Neural progenitor cell (in vitro differentiated cells): ENCODE measurements at regions not wholly inside any gene's neighbourhood (a gene's known extent, or its start where the extent isn't known, plus 50 kb on each side); places are given as distances from the start of the nearest gene placed in this dataset.

ENCODE experiments used
- DNase-seq: peaks from one replicate; pipeline ENCODE4 v3.0.0-alpha.2; 2016; ENCODE audit warnings: low spot score
- H2AFZ ChIP-seq: fragments of 200-600 bp; sonication (generic); replicated peaks from 2 replicates; pipeline ENCODE4 v1.6.1; 2016; ENCODE audit warnings: antibody characterized with exemption
- H3F3A ChIP-seq: fragments of 200-600 bp; sonication (generic); 2 replicates; pipeline ENCODE4 v1.6.1; 2016; ENCODE audit warnings: antibody characterized with exemption, low read depth
- H3K27ac ChIP-seq: fragments of 200-600 bp; sonication (generic); 2 replicates; pipeline ENCODE4 v1.5.1; 2016; ENCODE audit warnings: mild to moderate bottlenecking
- H3K27me3 ChIP-seq: fragments of 200-600 bp; sonication (generic); 2 replicates; pipeline ENCODE4 v1.6.1; 2016; ENCODE audit warnings: mild to moderate bottlenecking, moderate library complexity
- H3K36me3 ChIP-seq: fragments of 200-600 bp; sonication (generic); 2 replicates; pipeline ENCODE4 v1.5.1; 2016
- H3K4me1 ChIP-seq: fragments of 200-600 bp; sonication (generic); 2 replicates; pipeline ENCODE4 v1.6.1; 2016; ENCODE audit warnings: mixed run types
- H3K4me2 ChIP-seq: fragments of 200-600 bp; sonication (generic); 2 replicates; pipeline ENCODE4 v1.6.1; 2016
- H3K4me3 ChIP-seq: fragments of 200-600 bp; sonication (generic); 2 replicates; pipeline ENCODE4 v1.5.1; 2016
- H3K79me2 ChIP-seq: fragments of 200-600 bp; sonication (generic); 2 replicates; pipeline ENCODE4 v1.6.1; 2016; ENCODE audit warnings: low read depth
- H3K9ac ChIP-seq: fragments of 200-600 bp; sonication (generic); 2 replicates; pipeline ENCODE4 v1.6.1; 2016
- H3K9me3 ChIP-seq: fragments of 200-600 bp; sonication (generic); 2 replicates; pipeline ENCODE4 v1.5.1; 2016; ENCODE audit warnings: low read depth
- H4K20me1 ChIP-seq: fragments of 200-600 bp; sonication (generic); 2 replicates; pipeline ENCODE4 v1.6.1; 2016; ENCODE audit warnings: low read depth
- H3K27ac Mint-ChIP-seq: 3 replicates; pipeline ENCODE4 v1.8.0; 2021; ENCODE audit warnings: mixed read lengths
- H3K27me3 Mint-ChIP-seq: 2 replicates; pipeline ENCODE4 v1.8.0; 2022; ENCODE audit warnings: low read depth, mild to moderate bottlenecking, inconsistent platforms, moderate library complexity, mixed read lengths; ENCODE audit not compliant: insufficient read depth
- H3K36me3 Mint-ChIP-seq: 3 replicates; pipeline ENCODE4 v1.8.0; 2021; ENCODE audit warnings: mixed read lengths
- H3K4me1 Mint-ChIP-seq: 3 replicates; pipeline ENCODE4 v1.8.0; 2021; ENCODE audit warnings: mixed read lengths
- H3K4me3 Mint-ChIP-seq: 3 replicates; pipeline ENCODE4 v1.8.0; 2021; ENCODE audit warnings: mild to moderate bottlenecking, moderate library complexity, mixed read lengths
- H3K9me3 Mint-ChIP-seq: 3 replicates; pipeline ENCODE4 v1.8.0; 2020; ENCODE audit warnings: mixed read lengths
- CTCF ChIP-seq: fragments of 200-600 bp; sonication (generic); IDR thresholded peaks from 2 replicates; pipeline ENCODE4 v1.5.1; 2017; ENCODE audit warnings: antibody characterized with exemption, mild to moderate bottlenecking
- EZH2 ChIP-seq: fragments of 200-600 bp; sonication (generic); IDR thresholded peaks from 2 replicates; pipeline ENCODE4 v1.6.1; 2017; ENCODE audit warnings: antibody characterized with exemption, mild to moderate bottlenecking, moderate library complexity
- EZH2phosphoT487 ChIP-seq: fragments of 200-600 bp; sonication (generic); IDR thresholded peaks from 2 replicates; pipeline ENCODE4 v1.6.1; 2017; ENCODE audit warnings: antibody characterized with exemption

DNA sequence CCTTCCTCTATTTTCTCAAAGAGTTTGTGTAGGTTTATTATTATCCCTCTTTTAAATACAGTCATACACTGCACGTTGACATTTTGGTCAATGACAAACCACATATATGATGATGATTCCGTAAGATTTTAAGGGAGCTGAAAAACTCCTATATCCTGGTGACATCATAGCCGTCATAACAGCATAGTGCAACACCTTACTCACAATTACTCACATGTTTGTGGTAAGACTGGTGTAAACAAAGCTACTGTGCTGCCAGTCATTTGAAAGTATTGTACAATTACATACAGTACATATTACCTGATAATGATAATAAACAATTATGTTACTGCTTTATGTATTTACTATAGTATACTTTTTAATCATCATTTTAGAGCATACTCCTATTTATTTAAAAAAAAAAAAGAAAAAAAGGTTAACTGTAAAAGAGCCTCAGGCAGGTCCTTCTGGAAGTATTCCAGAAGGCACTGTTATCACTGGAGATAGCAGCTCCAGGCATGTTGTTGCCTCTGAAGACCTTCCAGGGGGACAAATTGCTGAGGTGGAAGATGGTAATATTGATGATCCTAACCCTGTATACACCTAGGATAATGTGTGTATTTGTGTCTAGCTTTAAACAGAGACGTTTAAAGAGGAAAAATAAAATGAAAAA, 123.3 kb upstream of the CDK1 start:
- Histone ChIP-seq H4K20me1 (no peaks in the 10 kb centered on the region), H3K79me2 (no peaks in the 10 kb centered on the region), H2AFZ (no peak overlapping the region), H3K4me1 (peaks cover 9% of the 10 kb centered on the region), H3F3A (no peaks in the 10 kb centered on the region), H3K27me3 (no peaks in the 10 kb centered on the region), H3K4me2 (no peak overlapping the region), H3K9ac (no peak overlapping the region), H3K9me3 (no peaks in the 10 kb centered on the region), H3K36me3 (no peaks in the 10 kb centered on the region), H3K4me3 (no peak overlapping the region), H3K27ac (no peak overlapping the region)
- Mint-ChIP-seq H3K9me3 (peaks cover 5% of the 10 kb centered on the region), H3K27ac (no peak overlapping the region), H3K27me3 (no peaks in the 10 kb centered on the region), H3K4me1 (peaks cover 8% of the 10 kb centered on the region), H3K36me3 (no peaks in the 10 kb centered on the region), H3K4me3 (no peak overlapping the region)
- no peak for TF ChIP-seq EZH2phosphoT487
- TF ChIP-seq EZH2, result no peak
- no peak for TF ChIP-seq CTCF
- no peak for DNase-seq

DNA sequence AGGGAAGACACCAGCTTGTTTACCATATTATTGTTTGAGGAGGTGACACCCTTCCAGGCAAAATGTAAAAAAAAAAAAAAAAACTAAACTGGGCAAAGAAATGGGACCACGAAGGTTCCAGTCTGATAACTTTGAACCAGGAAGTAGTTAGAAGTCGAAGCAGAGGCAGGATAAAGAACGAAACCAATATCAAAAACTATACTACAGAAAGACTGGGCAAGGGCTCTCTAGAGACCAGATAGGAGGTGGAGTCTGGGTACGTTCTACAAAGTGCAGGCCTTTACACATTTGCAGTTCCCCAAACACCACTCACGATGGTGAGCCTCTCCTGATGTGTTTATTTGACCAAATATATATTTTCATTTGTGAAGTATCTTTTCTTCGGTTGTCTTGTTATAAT, 125.7 kb upstream of the CDK1 start:
- H3K27me3 Mint-ChIP-seq, result no peaks in the 10 kb centered on the region
- Histone ChIP-seq H3K4me2 (no peak overlapping the region), H3K79me2 (no peaks in the 10 kb centered on the region), H3F3A (no peaks in the 10 kb centered on the region), H4K20me1 (no peaks in the 10 kb centered on the region), H2AFZ (no peak overlapping the region), H3K9ac (no peak overlapping the region), H3K4me3 (no peak overlapping the region), H3K9me3 (no peaks in the 10 kb centered on the region), H3K27me3 (no peaks in the 10 kb centered on the region), H3K27ac (no peak overlapping the region), H3K36me3 (no peaks in the 10 kb centered on the region), H3K4me1 (peaks cover 13% of the 10 kb centered on the region)
- H3K36me3 Mint-ChIP-seq, result no peaks in the 10 kb centered on the region
- H3K4me3 Mint-ChIP-seq, result no peak overlapping the region
- H3K9me3 Mint-ChIP-seq, result peaks cover 2% of the 10 kb centered on the region
- peaks cover 12% of the 10 kb centered on the region for H3K4me1 Mint-ChIP-seq
- H3K27ac Mint-ChIP-seq, result no peak overlapping the region
- no peak for DNase-seq
- TF ChIP-seq EZH2phosphoT487 (no peak), CTCF (no peak), EZH2 (no peak)

GRCh38 chr10:60650378-60650800, 127.9 kb upstream of the CDK1 start:
- Mint-ChIP-seq H3K9me3 (no peaks in the 10 kb centered on the region), H3K36me3 (no peaks in the 10 kb centered on the region), H3K27ac (no peak overlapping the region), H3K4me1 (peaks cover 12% of the 10 kb centered on the region), H3K27me3 (no peaks in the 10 kb centered on the region), H3K4me3 (no peak overlapping the region)
- Histone ChIP-seq H3K4me3 (no peak overlapping the region), H3K79me2 (no peaks in the 10 kb centered on the region), H2AFZ (no peak overlapping the region), H3K9me3 (no peaks in the 10 kb centered on the region), H3K27ac (no peak overlapping the region), H3K4me1 (peaks cover 13% of the 10 kb centered on the region), H3K9ac (no peak overlapping the region), H3K36me3 (no peaks in the 10 kb centered on the region), H4K20me1 (no peaks in the 10 kb centered on the region), H3K4me2 (no peak overlapping the region), H3K27me3 (no peaks in the 10 kb centered on the region), H3F3A (no peaks in the 10 kb centered on the region)
- no peak for DNase-seq
- TF ChIP-seq EZH2phosphoT487, result no peak
- no peak for TF ChIP-seq CTCF
- no peak for TF ChIP-seq EZH2
